Muscle of arm (tissue), 1 donor: ENCODE measurements at regions not wholly inside any gene's neighbourhood (a gene's known extent, or its start where the extent isn't known, plus 50 kb on each side); places are given as distances from the start of the nearest gene placed in this dataset.
A peak's percentile ranks its signal among the peaks of the same experiment; 100 is the strongest.
"Not testable (repeated sequence)": the region's sequence is repeated elsewhere in the genome, so short reads cannot be mapped to it uniquely, and the experiment has no call there.

Experiments
- DNase-seq: peaks from one replicate; pipeline ENCODE4 v3.0.0-alpha.2; 2013

DNA sequence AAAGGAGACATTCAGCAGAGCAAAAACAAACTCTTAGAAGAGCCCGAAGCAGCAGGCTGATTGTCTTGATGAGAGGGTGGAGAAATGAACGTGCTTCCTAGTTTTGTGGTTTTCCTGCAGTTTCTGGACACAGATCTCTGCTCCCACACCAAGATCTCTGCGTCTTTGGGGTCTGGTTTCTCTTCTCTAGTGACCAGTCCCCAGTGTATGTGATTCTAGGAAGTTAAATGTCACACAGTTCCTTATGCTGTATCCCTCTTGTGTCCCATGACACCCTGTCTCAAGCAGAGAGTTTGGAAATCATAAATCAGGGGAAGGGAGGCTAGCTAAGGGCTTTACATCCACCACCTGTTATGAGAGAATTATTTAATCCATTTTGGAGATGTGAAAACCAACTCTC, 55.4 kb upstream of the KLF14 start:
- DNase-seq, result no peak

DNA sequence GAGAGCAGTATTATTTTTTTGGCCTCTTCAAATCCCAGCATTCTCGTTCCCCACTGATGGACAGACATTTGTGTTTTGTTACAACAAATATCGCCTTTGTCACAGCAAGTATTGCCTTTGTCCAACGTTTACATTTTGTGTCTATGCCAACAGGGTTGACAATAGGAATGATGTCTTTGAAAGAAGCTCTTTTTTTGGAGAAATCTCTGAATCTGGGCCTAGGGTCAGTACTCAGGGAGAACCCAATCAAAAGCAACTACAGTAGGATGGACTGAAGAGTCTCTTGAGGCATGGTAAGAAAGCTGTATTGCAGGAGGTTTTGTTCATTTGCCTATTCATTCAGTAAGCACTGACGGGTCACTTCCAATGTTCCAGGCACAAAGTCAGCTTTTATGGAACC, 57.7 kb upstream of the KLF14 start:
- no peak for DNase-seq

DNA sequence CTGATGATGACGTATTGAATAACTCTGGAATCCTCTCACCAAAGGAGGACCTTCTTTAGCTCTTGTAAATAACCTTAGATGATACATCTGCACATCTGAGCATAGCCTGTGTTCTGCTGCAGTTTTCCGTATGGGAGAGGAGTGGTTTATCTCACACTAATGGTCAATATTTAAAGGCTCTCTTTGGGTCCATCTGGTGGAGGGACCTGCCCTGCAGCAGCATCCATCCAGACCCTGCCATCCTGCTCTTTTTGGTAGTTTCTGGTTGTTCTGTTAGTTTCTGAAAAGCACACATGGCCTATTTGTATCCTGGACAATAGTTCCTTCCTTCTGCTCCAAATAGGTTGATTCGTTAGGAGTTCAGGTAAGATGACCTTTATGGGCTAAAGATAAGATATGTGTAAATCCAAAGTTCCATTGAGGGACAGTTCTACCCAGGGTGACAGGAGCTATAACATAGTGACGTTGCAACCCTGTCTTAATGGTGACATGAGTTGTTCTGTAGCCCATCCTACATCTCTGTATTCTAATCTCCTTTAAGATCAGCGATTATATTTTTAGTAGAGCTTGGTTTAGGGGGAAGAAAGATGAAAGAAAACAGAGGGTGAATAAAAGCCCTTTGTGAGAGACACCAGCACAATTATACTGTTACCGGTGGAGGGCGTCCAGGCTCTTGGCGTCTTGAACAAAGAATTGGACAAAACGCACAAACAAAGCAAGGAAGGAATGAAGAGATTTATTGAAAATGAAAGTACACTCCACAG, 60.0 kb upstream of the KLF14 start:
- no peak for DNase-seq

DNA sequence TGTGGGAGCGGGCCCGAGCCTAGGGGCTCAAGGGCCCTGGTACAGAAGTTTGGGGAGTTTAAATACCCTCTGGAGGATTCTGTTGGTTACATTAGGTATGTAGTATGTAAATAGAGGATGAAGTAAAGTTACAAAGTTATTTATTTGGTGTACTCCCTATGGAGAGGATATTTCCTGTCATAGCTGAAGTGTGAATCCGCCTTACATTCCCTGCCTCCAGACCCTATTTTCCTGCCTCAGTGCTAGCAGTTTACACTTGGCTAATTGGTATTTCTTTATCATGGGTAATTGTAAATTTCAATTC, 60.6 kb upstream of the KLF14 start:
- no peak for DNase-seq

DNA sequence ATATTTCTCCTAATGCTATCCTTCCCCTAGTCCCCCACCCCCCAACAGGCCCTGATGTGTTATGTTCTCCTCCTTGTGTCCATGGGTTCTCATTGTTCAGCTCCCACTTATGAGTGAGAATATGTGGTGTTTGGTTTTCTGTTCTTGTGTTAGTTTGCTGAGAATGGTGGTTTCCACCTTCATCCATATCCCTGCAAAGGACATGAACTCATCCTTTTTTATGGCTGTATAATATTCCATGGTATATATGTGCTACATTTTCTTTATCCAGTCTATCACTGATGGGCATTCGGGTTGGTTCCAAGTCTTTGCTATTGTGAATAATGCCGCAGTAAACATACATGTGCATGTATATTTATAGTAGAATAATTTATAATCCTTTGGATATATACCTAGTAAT, 62.4 kb upstream of the KLF14 start:
- DNase-seq, result not testable (repeated sequence)

DNA sequence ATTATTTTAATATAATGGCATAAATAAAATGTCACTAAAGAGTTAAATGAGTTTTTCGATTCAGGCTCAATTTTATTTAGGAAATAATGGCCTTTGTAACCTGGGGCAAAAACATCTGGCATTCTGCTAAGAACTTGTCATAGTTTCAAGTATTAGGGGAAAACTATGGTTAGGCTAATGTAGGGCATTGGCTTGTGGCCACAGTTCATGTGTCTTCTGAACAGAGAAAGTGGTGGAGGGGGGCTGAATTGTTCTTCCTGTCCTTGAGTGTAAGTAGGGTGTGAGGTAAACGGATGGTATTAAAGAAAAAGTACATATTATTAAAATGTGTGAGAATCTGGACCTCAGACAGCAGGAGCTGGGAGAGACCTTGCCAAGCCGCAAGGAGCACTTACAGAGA, 69.1 kb upstream of the KLF14 start:
- DNase-seq, result no peak

DNA sequence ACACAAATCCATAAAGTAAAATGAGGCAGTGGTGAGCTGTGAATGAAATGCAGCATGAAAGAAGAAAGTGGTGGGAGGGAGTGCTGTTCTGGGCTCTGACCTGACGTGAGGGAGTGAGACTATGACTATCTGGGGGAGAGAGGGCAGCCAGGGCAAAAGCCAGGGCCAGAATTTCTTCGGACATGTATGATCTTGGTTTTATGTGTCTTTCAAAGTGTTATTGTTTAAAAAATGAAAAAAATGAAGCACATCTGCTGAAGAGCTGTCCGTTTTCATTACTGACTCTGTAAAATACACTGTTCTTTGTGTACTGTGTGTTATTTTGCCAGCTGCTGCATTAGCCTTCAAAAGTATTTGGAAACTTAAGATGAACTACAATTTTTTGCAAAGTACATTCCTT, 70.2 kb upstream of the KLF14 start:
- no peak for DNase-seq

DNA sequence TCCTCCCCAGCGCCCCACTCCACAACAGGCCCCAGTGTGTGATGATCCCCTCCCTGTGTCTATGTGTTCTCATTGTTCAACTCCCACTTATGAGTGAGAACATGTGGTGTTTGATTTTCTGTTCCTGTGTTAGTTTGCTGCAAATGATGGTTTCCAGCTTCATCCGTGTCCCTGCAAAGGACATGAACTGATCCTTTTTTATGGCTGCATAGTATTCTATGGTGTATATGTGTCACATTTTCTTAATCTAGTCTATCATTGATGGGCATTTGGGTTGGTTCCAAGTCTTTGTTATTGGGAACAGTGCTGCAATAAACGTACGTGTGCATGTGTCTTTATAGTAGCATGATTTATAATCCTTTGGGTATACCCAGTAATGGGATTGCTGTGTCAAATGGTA, 78.8 kb upstream of the KLF14 start:
- DNase-seq, result not testable (repeated sequence)

DNA sequence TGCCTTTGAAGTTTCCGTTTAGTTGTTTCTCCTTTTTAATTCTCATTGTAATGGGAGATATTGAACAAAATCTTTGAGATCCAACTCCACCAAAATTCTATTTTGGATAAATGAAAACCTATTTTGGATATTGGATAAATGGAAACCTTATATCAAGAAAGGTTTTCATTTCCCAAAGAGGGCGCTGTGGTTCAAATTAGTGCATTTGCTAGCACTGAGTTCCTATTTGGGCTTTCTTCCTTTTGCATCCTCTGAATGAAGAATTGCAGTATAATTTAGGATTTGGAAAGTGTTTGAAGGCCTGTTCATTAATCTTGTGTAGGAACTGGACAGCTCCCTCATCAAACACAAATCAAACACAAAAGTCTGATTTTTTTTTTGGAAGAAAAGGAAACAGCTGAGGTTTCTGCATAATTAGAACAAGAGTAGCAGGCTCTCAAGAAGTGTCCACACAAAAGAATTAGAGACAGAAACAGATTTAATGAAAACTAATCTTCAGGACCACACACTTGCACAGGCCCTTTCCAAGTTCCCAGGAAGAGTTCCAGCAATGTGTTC, 80.8 kb upstream of the KLF14 start:
- no peak for DNase-seq

DNA sequence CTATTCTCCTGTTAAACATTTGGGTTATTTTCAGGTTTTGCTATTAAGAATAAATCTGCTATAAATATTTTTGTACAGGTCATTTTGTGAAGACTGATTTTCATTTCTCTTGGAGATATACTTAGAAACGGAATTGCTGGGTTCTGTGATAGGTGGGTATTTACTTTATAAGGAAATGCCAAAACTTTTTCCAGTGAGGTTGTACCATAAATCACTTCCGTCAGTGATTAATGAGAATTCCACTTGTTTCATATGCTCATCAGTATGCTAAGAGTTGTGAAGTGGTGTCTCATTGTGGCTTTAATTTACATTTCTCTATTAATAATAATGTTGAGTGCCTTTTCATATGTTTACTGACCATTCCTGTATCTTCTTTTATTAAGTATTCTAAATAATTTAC, 84.0 kb upstream of the KLF14 start:
- no peak for DNase-seq

DNA sequence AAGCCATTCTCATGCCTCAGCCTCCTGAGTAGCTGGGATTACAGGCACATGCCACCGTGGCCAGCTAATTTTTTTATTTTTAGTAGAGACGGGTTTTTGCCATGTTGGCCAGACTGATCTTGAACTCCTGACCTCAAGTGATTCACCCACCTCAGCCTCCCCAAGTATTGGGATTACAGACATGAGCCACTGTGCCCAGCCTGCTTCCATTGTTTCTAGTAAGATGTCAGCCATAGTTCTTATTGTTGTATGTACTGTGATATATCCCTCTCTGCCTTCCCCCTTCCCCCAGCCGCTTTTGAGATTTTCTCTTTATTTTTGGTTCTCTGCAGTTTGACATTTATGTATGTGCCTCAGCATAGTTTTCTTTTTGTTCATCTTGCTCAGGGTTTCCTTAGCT, 87.9 kb upstream of the KLF14 start:
- no peak for DNase-seq

DNA sequence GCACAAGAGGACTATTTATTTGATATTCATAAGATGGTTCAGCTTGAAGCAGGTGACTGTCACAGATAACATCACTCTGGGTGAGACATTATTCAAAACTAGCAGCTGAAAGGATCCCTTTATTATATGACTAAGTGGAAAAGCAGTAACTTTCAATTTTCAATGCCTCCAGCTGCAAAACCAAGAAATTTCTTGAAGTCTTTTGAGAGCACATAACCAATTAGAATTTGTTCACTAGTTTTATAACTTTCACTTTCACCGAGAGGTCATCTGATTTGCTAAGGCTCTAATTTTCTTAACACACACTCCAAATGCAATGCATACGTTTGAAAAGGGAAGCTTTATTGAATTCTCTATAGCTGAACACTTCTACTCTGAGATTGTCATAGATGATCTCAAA, 88.6 kb upstream of the KLF14 start:
- no peak for DNase-seq

DNA sequence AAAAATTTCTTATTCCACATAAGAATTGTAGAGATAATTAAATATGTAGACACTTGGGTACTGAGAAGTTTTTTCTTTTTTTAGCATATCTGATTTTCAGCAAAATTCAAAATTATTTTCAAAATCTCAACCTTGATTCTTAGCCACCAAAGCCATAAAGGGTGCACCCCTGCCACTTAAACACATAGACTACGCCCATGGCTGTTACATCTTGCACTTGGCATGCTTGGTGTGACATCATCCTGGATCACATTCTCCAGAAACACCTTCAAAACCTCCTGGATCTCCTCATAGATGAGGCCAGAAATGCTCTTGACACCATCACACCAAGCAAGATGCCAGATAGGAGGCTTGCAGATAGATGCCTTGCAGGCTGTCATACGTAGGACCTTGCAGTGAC, 89.1 kb upstream of the KLF14 start:
- no peak for DNase-seq

DNA sequence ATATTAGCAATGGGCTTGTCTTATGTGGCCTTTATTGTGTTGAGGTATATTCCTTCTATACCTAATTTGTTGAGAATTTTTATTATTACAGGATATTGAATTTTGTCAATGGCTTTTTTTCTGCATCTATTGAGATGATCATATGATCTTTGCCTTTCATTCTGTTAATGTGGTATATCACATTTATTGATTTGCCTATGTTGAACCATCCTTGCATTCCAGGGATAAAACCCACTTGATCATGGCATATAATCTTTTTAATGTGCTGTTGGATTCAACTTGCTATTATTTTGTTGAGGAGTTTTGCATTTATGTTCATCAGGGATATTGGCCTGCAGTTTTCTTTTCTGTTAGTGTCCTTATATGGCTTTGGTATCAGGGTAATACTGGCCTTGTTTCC, 91.8 kb upstream of the KLF14 start:
- no peak for DNase-seq

DNA sequence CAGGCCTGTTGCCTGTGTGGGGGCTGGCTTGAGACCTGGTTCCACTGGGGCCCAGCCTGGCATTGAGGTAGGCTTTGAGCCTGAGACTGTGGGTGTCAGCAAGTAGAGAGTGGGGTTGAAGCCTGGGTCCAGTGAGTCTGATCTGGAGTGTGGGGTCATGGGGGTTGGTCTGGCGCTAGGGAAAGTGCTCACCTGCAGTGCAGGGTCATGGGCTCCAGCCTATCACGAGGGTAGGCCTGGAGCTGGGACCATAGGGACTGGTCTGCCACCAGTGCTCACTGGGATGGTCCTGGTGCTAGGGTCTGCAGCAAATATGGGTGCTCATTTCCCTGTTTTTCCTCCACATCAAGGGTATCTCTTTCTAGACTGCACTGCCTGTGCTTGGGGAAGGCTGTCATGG, 95.4 kb upstream of the KLF14 start:
- no peak for DNase-seq

DNA sequence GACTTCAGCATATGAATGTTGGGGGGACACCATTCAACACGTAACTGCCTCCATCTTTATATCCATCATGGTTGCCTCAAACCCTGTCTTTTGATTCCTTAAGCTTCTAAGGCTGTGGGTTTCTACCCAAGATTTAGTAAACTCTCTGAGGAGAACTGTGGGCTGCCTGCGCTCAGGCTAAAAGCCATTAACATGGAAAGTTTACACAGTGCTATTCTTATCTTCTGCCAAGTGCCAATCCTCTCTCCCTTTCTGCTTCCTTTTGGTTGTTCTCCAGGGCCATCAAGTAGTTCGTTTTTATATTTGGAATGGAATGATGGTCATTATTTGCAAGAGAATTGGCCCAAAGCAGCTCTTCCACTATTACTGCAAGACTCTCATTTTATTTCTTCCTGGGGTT, 97.3 kb upstream of the KLF14 start:
- DNase-seq, result no peak

DNA sequence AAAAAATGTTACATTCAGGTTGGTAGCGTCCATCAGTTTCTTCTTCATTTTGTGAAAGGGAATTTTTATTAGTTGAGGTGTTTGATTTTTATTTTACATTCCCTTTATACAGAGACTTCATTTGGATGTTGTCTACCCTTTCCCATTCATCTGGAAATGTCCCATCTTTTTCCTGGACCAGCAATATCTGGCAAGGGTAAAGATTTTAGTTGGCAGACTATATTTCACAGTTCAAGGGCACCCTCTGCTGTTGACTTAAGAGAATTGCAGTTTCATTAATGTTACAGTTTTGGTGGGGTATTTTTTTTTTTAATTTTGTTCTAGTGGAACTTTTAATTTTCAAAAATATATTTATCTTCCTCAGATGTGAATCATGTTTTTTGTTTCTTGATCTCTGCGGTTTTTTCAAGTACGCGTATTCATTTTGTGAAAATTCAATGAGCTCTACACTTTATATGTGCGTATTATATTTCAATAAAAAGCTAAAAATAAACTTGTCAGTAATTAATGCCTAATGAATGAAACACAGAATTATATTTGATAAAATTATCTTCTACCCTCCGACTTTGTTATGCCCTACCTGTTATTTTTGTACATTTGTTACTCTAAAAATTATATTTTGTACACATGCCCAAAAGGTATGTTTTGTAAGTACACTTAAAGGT, 97.9 kb upstream of the KLF14 start:
- DNase-seq, result peak; percentile 70

DNA sequence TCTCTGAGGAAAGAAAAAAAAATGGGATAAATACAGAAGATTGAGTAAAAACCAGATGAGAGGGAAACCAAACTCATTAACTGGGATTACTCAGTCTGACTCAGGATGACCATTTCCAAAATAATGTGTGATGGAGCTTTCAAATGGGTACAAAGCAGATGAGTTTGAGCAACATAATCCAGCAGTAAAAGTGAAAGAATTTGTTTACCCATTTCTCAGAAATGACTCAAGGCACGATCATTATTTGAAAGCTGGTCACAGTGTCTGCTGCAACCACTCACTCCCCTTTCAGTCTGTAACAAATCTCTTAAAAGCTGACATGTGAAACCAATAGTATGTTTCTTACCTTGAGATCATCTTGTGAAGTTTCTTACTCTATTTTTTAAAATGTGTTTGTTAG, 104.7 kb upstream of the KLF14 start:
- no peak for DNase-seq

DNA sequence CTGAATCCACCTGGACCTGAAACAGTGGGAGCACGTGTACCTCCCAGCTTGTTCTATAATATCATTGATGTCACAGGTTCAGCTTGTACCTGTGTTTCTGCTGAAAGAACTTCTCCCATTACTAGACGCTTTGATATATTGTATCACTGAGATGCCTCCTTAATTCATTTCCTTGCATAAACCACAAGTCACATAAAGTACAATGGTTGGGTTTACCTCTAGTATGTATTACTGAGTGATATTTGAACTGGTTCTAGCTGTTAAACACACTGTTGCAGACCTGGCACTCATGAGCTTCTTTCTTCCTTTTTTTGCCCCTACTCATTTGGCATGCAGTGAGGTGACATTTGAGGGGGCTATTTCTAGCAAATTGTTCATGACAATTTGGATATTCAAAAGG, 106.6 kb upstream of the KLF14 start:
- DNase-seq, result no peak

DNA sequence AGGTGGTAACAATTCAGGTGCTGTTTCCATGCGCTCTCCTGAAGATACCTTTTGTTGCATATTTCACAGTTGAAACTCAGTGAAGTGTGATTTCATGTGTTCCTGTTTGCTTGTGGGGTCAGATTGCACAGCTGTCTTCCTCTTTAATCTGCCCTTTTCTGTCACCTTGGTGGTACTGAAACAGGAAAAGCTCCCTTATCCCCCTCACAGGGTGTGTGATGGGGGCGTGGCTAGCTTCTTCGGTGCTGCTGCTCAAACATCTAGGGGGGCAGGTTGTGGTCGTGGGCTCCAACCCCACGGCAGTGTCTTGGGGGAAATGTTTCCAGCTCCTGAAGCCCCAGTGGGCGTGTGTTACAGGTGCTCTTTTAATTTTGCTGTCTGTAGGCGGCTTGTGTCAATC, 107.4 kb upstream of the KLF14 start:
- DNase-seq, result no peak

DNA sequence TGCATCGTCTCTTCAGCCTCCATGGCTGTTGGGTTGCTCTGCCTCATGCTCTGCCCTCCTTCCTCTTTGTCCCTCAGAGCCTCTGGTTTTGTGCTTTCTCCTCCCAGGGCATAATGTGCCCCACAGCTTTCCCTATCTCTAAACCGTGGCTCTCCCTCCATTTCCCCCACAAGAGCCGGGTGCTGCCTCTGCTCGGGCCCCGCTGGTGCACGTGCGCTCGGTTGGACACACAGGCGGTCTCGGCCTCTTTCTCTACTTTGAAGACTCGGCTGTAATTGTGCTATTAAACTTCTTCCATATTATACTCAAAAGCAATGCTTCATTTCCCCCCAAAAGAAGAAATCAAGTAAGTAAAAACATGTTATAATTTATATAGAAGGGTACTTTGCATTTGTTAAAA, 109.7 kb upstream of the KLF14 start:
- no peak for DNase-seq

DNA sequence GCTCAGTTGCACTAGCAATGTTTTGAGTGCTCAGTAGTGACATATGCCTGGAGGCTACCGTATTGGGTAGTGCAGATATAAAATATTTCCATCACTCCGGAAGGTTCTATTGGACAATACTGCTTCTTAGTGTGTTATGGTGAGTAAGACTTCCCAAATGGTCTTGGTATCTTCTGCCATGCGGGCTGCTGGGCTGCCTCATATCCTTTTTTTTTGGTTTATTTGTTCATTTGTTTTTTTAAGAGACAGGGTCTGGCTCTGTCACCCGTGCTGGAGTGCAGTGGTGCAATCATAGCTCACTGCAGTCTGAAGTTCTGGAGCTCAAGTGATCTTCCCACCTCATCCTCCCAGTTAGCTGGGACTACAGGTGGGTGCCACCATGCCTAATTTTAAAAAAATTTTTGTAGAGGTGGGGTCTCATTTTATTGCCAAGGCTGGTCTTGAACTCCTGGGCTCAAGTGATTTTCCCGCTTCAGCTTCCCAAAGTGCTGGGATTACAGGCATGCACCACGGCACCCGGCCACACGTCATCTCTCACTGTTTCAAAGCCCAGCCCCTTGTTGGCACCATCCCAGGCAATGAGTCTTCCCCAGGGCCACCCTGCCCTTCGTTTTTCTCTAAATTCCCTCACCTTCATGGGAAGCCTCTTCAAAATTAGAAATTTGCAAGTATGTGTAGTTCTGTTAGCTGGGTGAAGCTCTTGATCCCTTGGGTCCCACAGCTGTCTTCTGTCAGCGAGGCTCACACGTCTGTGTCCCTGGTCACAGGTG, 111.0 kb upstream of the KLF14 start:
- no peak for DNase-seq

DNA sequence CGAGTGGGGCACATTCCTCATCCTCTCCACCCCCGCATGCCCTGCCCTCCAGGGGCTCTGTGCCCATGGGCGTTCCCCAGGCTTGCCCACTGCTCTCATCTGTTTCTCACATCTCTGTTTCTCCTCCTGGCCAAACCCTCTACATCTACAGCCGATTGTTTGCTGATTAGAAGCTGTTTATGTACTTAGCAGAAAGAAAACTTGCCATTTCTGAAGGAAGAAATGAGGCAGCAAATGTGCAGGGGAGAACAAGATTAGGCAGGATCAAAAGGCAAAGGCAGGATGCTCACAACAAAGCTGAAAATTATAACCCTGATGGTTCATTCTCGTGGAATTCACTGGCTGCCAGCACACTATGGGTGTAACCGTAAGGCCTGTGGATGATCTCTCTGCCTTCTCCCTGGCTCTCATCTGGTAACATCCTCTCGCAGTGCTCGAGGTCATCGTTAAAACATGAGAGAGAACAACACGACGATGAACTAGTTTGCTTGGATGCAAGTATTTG, 111.6 kb upstream of the KLF14 start:
- no peak for DNase-seq
